Lower leg skin (tissue), 3 donors: ENCODE measurements at regions not wholly inside any gene's neighbourhood (a gene's known extent, or its start where the extent isn't known, plus 50 kb on each side); places are given as distances from the start of the nearest gene placed in this dataset.

Experiments used
- CTCF ChIP-seq, 3 donors: fragments of 450-650 bp; IDR thresholded peaks; one replicate each; pipeline ENCODE4 v1.5.1; 2016; ENCODE audit warnings: antibody characterized with exemption in 3 of 3, mild to moderate bottlenecking in 3 of 3, moderate library complexity in 2 of 3
- POLR2A ChIP-seq, 2 donors: fragments of 450-650 bp; IDR thresholded peaks; one replicate each; pipeline ENCODE4 v1.6.1; 2016 to 2017; ENCODE audit warnings: antibody characterized with exemption in 2 of 2, mild to moderate bottlenecking in 1 of 2, moderate library complexity in 1 of 2

GRCh38 chr16:65782611-65783600, 583.6 kb upstream of the CDH5 start:
- TF ChIP-seq CTCF (IDR thresholded peaks at IDR 0.05) (no peak), POLR2A (IDR thresholded peaks at IDR 0.05) (no peak)
